ENCODE measurements at regions not wholly inside any gene's neighbourhood (a gene's known extent, or its start where the extent isn't known, plus 50 kb on each side); places are given as distances from the start of the nearest gene placed in this dataset.

- TF ChIP-seq POLR2A (IDR thresholded peaks at IDR 0.05; ENCODE audit: low read length) = no peak
- no peak for TF ChIP-seq GATA1 (IDR thresholded peaks at IDR 0.05; ENCODE audit: low read depth, low read length)
Measured at GRCh38 chr3:190210608-190211007, 89.9 kb upstream of the P3H2 start.
